ENCODE measurements at regions not wholly inside any gene's neighbourhood (a gene's known extent, or its start where the extent isn't known, plus 50 kb on each side); places are given as distances from the start of the nearest gene placed in this dataset.

GRCh38 chr1:219434285-219434922 lies 178.5 kb downstream of the ZC3H11B start:
- in situ Hi-C loops (cut with MboI; ENCODE audit: low sequenced_read_pairs in 4 of 4), result no loop called here
- ATAC-seq, result peak in 1 of 2 donors; percentile 89
- peak overlapping the region in 2 of 4 donors; percentile 16 to 60 for H3K27ac ChIP-seq

GRCh38 chr1:219433496-219434131 lies 179.3 kb downstream of the ZC3H11B start:
- H3K27me3 ChIP-seq, result no peaks in the 10 kb centered on the region
- no peaks in the 10 kb centered on the region for H3K36me3 ChIP-seq
- in situ Hi-C loops (cut with MboI; ENCODE audit: low sequenced_read_pairs in 4 of 4), result no loop called here
- ATAC-seq, result no peak
- H3K27ac ChIP-seq, result peak overlapping the region in 1 of 4 donors; percentile 60
- H3K4me1 ChIP-seq, result peaks cover 5 to 10% of the 10 kb centered on the region in 2 donors
- no peak overlapping the region for H3K4me3 ChIP-seq
- no peak for DNase-seq
- TF ChIP-seq CTCF (IDR thresholded peaks at IDR 0.05 in 4 of 5, conservative IDR thresholded peaks at IDR 0.05 in 1 of 5) (no peak), POLR2A (IDR thresholded peaks at IDR 0.05) (no peak)
- H3K9me3 ChIP-seq, result no peaks in the 10 kb centered on the region
- intact Hi-C loops (cut with DNase I; ENCODE audit: low total_unique reads), result no loop called here

More at GRCh38 chr1:219434285-219434922, 178.5 kb downstream of the ZC3H11B start:
- Histone ChIP-seq H3K36me3 (no peaks in the 10 kb centered on the region), H3K4me3 (no peak overlapping the region), H3K4me1 (peaks cover 5 to 10% of the 10 kb centered on the region in 2 donors), H3K27me3 (no peaks in the 10 kb centered on the region), H3K9me3 (no peaks in the 10 kb centered on the region)
- TF ChIP-seq CTCF (IDR thresholded peaks at IDR 0.05 in 4 of 5, conservative IDR thresholded peaks at IDR 0.05 in 1 of 5), result no peak
- TF ChIP-seq POLR2A (IDR thresholded peaks at IDR 0.05), result no peak
- no peak for DNase-seq
- intact Hi-C loops (cut with DNase I; ENCODE audit: low total_unique reads), result no loop called here

- Histone ChIP-seq H3K4me3 (no peak overlapping the region), H3K27ac (no peak overlapping the region), H3K9me3 (no peaks in the 10 kb centered on the region), H3K36me3 (no peaks in the 10 kb centered on the region), H3K4me1 (peaks cover 5 to 10% of the 10 kb centered on the region in 2 donors), H3K27me3 (no peaks in the 10 kb centered on the region)
- TF ChIP-seq CTCF (IDR thresholded peaks at IDR 0.05 in 4 of 5, conservative IDR thresholded peaks at IDR 0.05 in 1 of 5) (no peak), POLR2A (IDR thresholded peaks at IDR 0.05) (no peak)
- DNase-seq (no peak), ATAC-seq (no peak)
- in situ Hi-C loops (cut with MboI; ENCODE audit: low sequenced_read_pairs in 4 of 4) (no loop called here), intact Hi-C loops (cut with DNase I; ENCODE audit: low total_unique reads) (no loop called here)
Measured at GRCh38 chr1:219433001-219433400, 179.9 kb downstream of the ZC3H11B start.

- DNase-seq, result no peak
- Histone ChIP-seq H3K27ac (no peak overlapping the region), H3K27me3 (no peaks in the 10 kb centered on the region), H3K4me3 (no peak overlapping the region), H3K9me3 (no peaks in the 10 kb centered on the region), H3K36me3 (no peaks in the 10 kb centered on the region), H3K4me1 (peaks cover 5 to 10% of the 10 kb centered on the region in 2 donors)
- in situ Hi-C loops (cut with MboI; ENCODE audit: low sequenced_read_pairs in 4 of 4), result no loop called here
- TF ChIP-seq POLR2A (IDR thresholded peaks at IDR 0.05), result no peak
- TF ChIP-seq CTCF (IDR thresholded peaks at IDR 0.05 in 4 of 5, conservative IDR thresholded peaks at IDR 0.05 in 1 of 5), result no peak
- intact Hi-C loops (cut with DNase I; ENCODE audit: low total_unique reads), result no loop called here
- ATAC-seq, result no peak
Measured at GRCh38 chr1:219432191-219432606, 180.7 kb downstream of the ZC3H11B start.
